OCI-LY1 (cell line): ENCODE measurements at regions not wholly inside any gene's neighbourhood (a gene's known extent, or its start where the extent isn't known, plus 50 kb on each side); places are given as distances from the start of the nearest gene placed in this dataset.

Experiments used
- H2AFZ ChIP-seq: fragments of 200-600 bp; sonication (generic), shearing (Covaris generic); 2 replicates; pipeline ENCODE4 v1.6.0; 2014; ENCODE audit warnings: antibody characterized with exemption, mild to moderate bottlenecking, low read length
- H3F3A ChIP-seq: fragments of 200-600 bp; sonication (generic), shearing (Covaris generic); 2 replicates; pipeline ENCODE4 v1.6.0; 2014; ENCODE audit warnings: mild to moderate bottlenecking, antibody characterized with exemption, low read length, moderate library complexity; ENCODE audit not compliant: insufficient read depth
- H3K27ac ChIP-seq: fragments of 200-600 bp; sonication (generic); 2 replicates; pipeline ENCODE4 v1.5.1; 2014; ENCODE audit warnings: low read length, mixed run types, mild to moderate bottlenecking, low read depth; ENCODE audit not compliant: poor library complexity, severe bottlenecking
- H3K27me3 ChIP-seq: fragments of 200-600 bp; sonication (generic); 2 replicates; pipeline ENCODE4 v1.6.0; 2014; ENCODE audit warnings: antibody characterized with exemption, mild to moderate bottlenecking, low read length, moderate library complexity; ENCODE audit not compliant: insufficient read depth
- H3K36me3 ChIP-seq: fragments of 200-600 bp; sonication (generic); 2 replicates; pipeline ENCODE4 v1.6.1; 2014; ENCODE audit warnings: mild to moderate bottlenecking, antibody characterized with exemption, low read length, moderate library complexity, mixed read lengths; ENCODE audit not compliant: insufficient read depth
- H3K4me1 ChIP-seq: fragments of 200-600 bp; sonication (generic); 2 replicates; pipeline ENCODE4 v1.5.1; 2014; ENCODE audit warnings: mild to moderate bottlenecking, low read length, moderate library complexity; ENCODE audit not compliant: insufficient read depth, severe bottlenecking
- H3K4me2 ChIP-seq: fragments of 200-600 bp; sonication (generic), shearing (Covaris generic); 2 replicates; pipeline ENCODE4 v1.6.1; 2014; ENCODE audit warnings: low read length
- H3K4me3 ChIP-seq: fragments of 200-600 bp; sonication (generic); 2 replicates; pipeline ENCODE4 v1.5.1; 2014; ENCODE audit warnings: low read length, low read depth, mild to moderate bottlenecking, mixed read lengths; ENCODE audit not compliant: poor library complexity, severe bottlenecking
- H3K79me2 ChIP-seq: fragments of 200-600 bp; shearing (Covaris generic); 2 replicates; pipeline ENCODE4 v1.6.1; 2016; ENCODE audit warnings: mixed run types, low read length, mixed read lengths; ENCODE audit not compliant: insufficient read depth
- H3K9ac ChIP-seq: fragments of 200-600 bp; sonication (generic), shearing (Covaris generic); 2 replicates; pipeline ENCODE4 v1.6.1; 2014; ENCODE audit warnings: mild to moderate bottlenecking, low read length, mixed read lengths
- H3K9me2 ChIP-seq: fragments of 200-600 bp; sonication (generic), shearing (Covaris generic); 2 replicates; pipeline ENCODE4 v1.6.1; 2014; ENCODE audit warnings: low read depth, mild to moderate bottlenecking, low read length, mixed read lengths
- H3K9me3 ChIP-seq: fragments of 200-600 bp; shearing (Covaris generic); 2 replicates; pipeline ENCODE4 v1.6.1; 2014; ENCODE audit warnings: low read length, mixed read lengths
- H4K20me1 ChIP-seq: fragments of 200-600 bp; sonication (generic), shearing (Covaris generic); 2 replicates; pipeline ENCODE4 v1.6.0; 2016; ENCODE audit warnings: mild to moderate bottlenecking, low read length; ENCODE audit not compliant: insufficient read depth
- CTCF ChIP-seq: fragments of 200-600 bp; sonication (generic), shearing (Covaris generic); IDR thresholded peaks from 2 replicates; pipeline ENCODE4 v1.5.1; 2017; ENCODE audit warnings: mild to moderate bottlenecking, antibody characterized with exemption, low read length, moderate library complexity, mixed read lengths
- EZH2 ChIP-seq: fragments of 200-600 bp; sonication (generic), shearing (Covaris generic); IDR thresholded peaks from 2 replicates; pipeline ENCODE4 v1.8.0; 2017; ENCODE audit warnings: borderline replicate concordance, mixed run types, mild to moderate bottlenecking, antibody characterized with exemption, low read length, moderate library complexity, mixed read lengths

GRCh38 chr4:13309751-13310150, 174.4 kb downstream of the RAB28 start:
- H4K20me1 ChIP-seq, result no peaks in the 10 kb centered on the region
- no peak overlapping the region for H3K27ac ChIP-seq
- H2AFZ ChIP-seq, result no peak overlapping the region
- no peak for TF ChIP-seq CTCF
- no peak for TF ChIP-seq EZH2
- no peak overlapping the region for H3K4me2 ChIP-seq
- no peaks in the 10 kb centered on the region for H3K9me3 ChIP-seq
- no peaks in the 10 kb centered on the region for H3K9me2 ChIP-seq
- H3K4me3 ChIP-seq, result no peak overlapping the region
- no peak overlapping the region for H3K9ac ChIP-seq
- no peaks in the 10 kb centered on the region for H3K27me3 ChIP-seq
- H3K79me2 ChIP-seq, result no peaks in the 10 kb centered on the region
- no peaks in the 10 kb centered on the region for H3F3A ChIP-seq
- H3K36me3 ChIP-seq, result no peaks in the 10 kb centered on the region
- no peaks in the 10 kb centered on the region for H3K4me1 ChIP-seq

GRCh38 chr4:13306356-13306755, 177.8 kb downstream of the RAB28 start:
- Histone ChIP-seq H3K9me3 (no peaks in the 10 kb centered on the region), H2AFZ (no peak overlapping the region), H3K36me3 (no peaks in the 10 kb centered on the region), H3K79me2 (no peaks in the 10 kb centered on the region), H4K20me1 (no peaks in the 10 kb centered on the region), H3K4me3 (no peak overlapping the region), H3K4me2 (no peak overlapping the region), H3K27me3 (no peaks in the 10 kb centered on the region), H3K27ac (no peak overlapping the region), H3K9ac (no peak overlapping the region), H3F3A (no peaks in the 10 kb centered on the region), H3K4me1 (no peaks in the 10 kb centered on the region), H3K9me2 (no peaks in the 10 kb centered on the region)
- TF ChIP-seq CTCF (no peak), EZH2 (no peak)

GRCh38 chr4:13302876-13303275, 181.3 kb downstream of the RAB28 start:
- Histone ChIP-seq H2AFZ (no peak overlapping the region), H3F3A (no peaks in the 10 kb centered on the region), H3K9me2 (no peaks in the 10 kb centered on the region), H3K9me3 (no peaks in the 10 kb centered on the region), H3K4me2 (no peak overlapping the region), H3K79me2 (no peaks in the 10 kb centered on the region), H3K4me3 (no peak overlapping the region), H4K20me1 (no peaks in the 10 kb centered on the region), H3K4me1 (no peaks in the 10 kb centered on the region), H3K27me3 (no peaks in the 10 kb centered on the region), H3K27ac (no peak overlapping the region), H3K36me3 (no peaks in the 10 kb centered on the region), H3K9ac (no peak overlapping the region)
- TF ChIP-seq EZH2, result no peak
- TF ChIP-seq CTCF, result no peak
